Pancreas (tissue), 10 donors: ENCODE measurements at regions not wholly inside any gene's neighbourhood (a gene's known extent, or its start where the extent isn't known, plus 50 kb on each side); places are given as distances from the start of the nearest gene placed in this dataset.

Experiments
- ATAC-seq, 4 donors: fragments of 200-7000 bp; cut with Tn5 transposase; one replicate each; pipeline versions ENCODE4 v1.8.0 to v1.9.1; 2020; ENCODE audit warnings: mild to moderate bottlenecking in 4 of 4, moderate library complexity in 4 of 4
- DNase-seq, 6 donors: peaks; one replicate each; pipeline ENCODE4 v3.0.0-alpha.2; 2020
- FAIRE-seq: peaks from 2 replicates; lab custom pipeline; 2012; peaks lifted over from hg19 to GRCh38; lab: Jason Lieb, UNC
- H3K27ac ChIP-seq, 4 donors: fragments of 200-600 bp; sonication (generic); 1 replicate in 3 of 4; 2 replicates in 1 of 4; pipeline versions ENCODE4 v1.5.0 to v1.8.0; 2020
- H3K27me3 ChIP-seq, 4 donors: fragments of 200-600 bp; one replicate each; pipeline ENCODE4 v1.8.0; 2021
- H3K36me3 ChIP-seq, 3 donors: fragments of 200-600 bp; sonication (generic) in 1 of 3; one replicate each; pipeline versions ENCODE4 v1.5.0 to v1.8.0; 2020 to 2021
- H3K4me1 ChIP-seq, 3 donors: fragments of 200-600 bp; one replicate each; pipeline ENCODE4 v1.8.0; 2021
- H3K4me3 ChIP-seq, 4 donors: fragments of 200-600 bp; sonication (generic) in 2 of 4; one replicate each; pipeline versions ENCODE4 v1.5.0 to v1.8.0; 2020 to 2021
- H3K9me3 ChIP-seq, 4 donors: fragments of 200-600 bp; one replicate each; pipeline ENCODE4 v1.8.0; 2021
- CTCF ChIP-seq, 4 donors: fragments of 200-600 bp; sonication (generic) in 3 of 4; IDR thresholded peaks; one replicate each; pipeline versions ENCODE4 v1.5.0 to v1.8.0; 2021; ENCODE audit warnings: antibody characterized with exemption in 4 of 4
- WGBS, 2 donors: extraction: QIAGEN DNeasy Blood & Tissue Kit; methylation state at CpG; one replicate each; pipeline ENCODE4 v1.1.7; 2013; 5-methylcytosine and 5-hydroxymethylcytosine counted together
- intact Hi-C, 3 donors: fragments of 100-400 bp; cut with DNase I; formaldehyde crosslinking; loops; one replicate each; pipeline versions ENCODE4 v1.11.1 to v1.14.2; 2022
- donor health status: healthy with polysubstance abuse.
- donor health status: DM: no; HTN: no; CAD: no; lungs with moderate emphysema.
- donor health status: DM: no; HTN: no; CAD: no.
- donor health status: control.
- donor health status: control.
- donor health status: Bipolar disorder and iron deficiency.
- donor health status: DM: yes; HTN: yes; CAD: no.
- donor health status: DM: no; HTN: no; CAD: no.
- donor health status: DM: no; HTN: no; CAD: no.
- donor health status: DM: yes; HTN: yes; CAD: no.

GRCh38 chr19:28322491-28322890, 890.5 kb downstream of the UQCRFS1 start:
- FAIRE-seq (no peak), DNase-seq (no peak), ATAC-seq (no peak)
- no peaks in the 10 kb centered on the region for H3K9me3 ChIP-seq
- H3K4me3 ChIP-seq: no peak overlapping the region
- WGBS, 2 donors: 88 to 89% methylated on average over 4 of the region's 4 CpGs
- no peak overlapping the region for H3K27ac ChIP-seq
- TF ChIP-seq CTCF (IDR thresholded peaks at IDR 0.05): no peak
- no peaks in the 10 kb centered on the region for H3K36me3 ChIP-seq
- no peaks in the 10 kb centered on the region for H3K27me3 ChIP-seq
- H3K4me1 ChIP-seq: no peaks in the 10 kb centered on the region
- intact Hi-C loops: loop anchor here in 1 of 3 donors (5.0 kb wide), 1 partner anchor 345 kb away; no protein-coding TSS in a partner anchor

DNA sequence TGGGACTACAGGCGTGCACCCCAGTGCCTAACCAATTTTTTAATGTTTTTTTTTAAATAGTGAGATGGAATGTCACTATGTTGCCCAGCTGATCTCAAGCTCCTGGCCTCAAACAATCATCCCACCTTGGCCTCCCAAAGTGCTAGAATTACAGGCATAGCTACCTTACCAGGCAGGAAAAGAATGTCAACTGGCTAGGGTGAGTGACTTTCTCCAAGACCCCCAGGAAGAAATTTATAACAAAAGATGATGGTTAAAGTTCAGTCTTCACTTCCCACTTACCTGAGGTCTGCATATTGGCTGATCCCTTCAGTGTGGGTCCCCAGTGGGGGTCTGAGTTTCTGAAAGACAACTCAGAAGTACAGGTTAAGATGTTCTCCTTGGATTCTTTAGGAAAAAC, 893.0 kb downstream of the UQCRFS1 start:
- Histone ChIP-seq H3K4me1 (no peaks in the 10 kb centered on the region), H3K9me3 (no peaks in the 10 kb centered on the region), H3K4me3 (no peak overlapping the region), H3K27ac (no peak overlapping the region), H3K27me3 (no peaks in the 10 kb centered on the region), H3K36me3 (no peaks in the 10 kb centered on the region)
- no peak for TF ChIP-seq CTCF (IDR thresholded peaks at IDR 0.05)
- FAIRE-seq (no peak), DNase-seq (no peak), ATAC-seq (no peak)
- 87 to 100% methylated on average over 1 of the region's 1 CpG for WGBS, 2 donors
- intact Hi-C loops: loop anchor here in 1 of 3 donors (5.0 kb wide), 1 partner anchor 343 kb away; no protein-coding TSS in a partner anchor

DNA sequence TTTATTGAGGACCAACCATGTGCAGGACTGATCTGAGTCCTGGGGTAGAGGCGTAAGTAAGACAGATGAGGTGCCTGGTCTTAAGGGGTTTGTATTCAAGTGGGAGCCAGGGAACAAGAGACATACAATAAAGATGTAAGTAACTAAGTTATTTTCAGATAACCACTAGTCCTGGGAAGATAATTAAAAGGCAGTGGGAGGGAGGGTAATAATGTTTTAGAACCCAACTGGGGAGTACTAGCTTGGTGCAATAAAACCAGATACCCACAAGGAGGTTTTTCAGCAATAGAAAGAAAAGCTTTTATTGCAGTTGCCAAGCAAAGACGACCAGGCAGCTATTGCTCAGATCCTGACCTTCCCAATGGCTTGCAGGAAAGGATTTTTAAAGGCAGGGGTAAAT, 893.7 kb downstream of the UQCRFS1 start:
- intact Hi-C loops: no loop called here
- no peak for TF ChIP-seq CTCF (IDR thresholded peaks at IDR 0.05)
- no peaks in the 10 kb centered on the region for H3K27me3 ChIP-seq
- no peak overlapping the region for H3K27ac ChIP-seq
- no peaks in the 10 kb centered on the region for H3K4me1 ChIP-seq
- WGBS, 2 donors: 50% methylated on average over 2 of the region's 2 CpGs
- no peaks in the 10 kb centered on the region for H3K36me3 ChIP-seq
- H3K4me3 ChIP-seq: no peak overlapping the region
- ATAC-seq (no peak), FAIRE-seq (no peak), DNase-seq (no peak)
- H3K9me3 ChIP-seq: no peaks in the 10 kb centered on the region

- intact Hi-C loops: no loop called here
- no peak for DNase-seq
- Histone ChIP-seq H3K27ac (no peak overlapping the region), H3K36me3 (no peaks in the 10 kb centered on the region), H3K9me3 (no peaks in the 10 kb centered on the region), H3K27me3 (no peaks in the 10 kb centered on the region), H3K4me3 (no peak overlapping the region), H3K4me1 (no peaks in the 10 kb centered on the region)
- no peak for FAIRE-seq
- 73 to 82% methylated on average over 9 of the region's 9 CpGs for WGBS, 2 donors
- no peak for TF ChIP-seq CTCF (IDR thresholded peaks at IDR 0.05)
- ATAC-seq: no peak
Measured at GRCh38 chr19:28318469-28319179, 894.3 kb downstream of the UQCRFS1 start.

DNA sequence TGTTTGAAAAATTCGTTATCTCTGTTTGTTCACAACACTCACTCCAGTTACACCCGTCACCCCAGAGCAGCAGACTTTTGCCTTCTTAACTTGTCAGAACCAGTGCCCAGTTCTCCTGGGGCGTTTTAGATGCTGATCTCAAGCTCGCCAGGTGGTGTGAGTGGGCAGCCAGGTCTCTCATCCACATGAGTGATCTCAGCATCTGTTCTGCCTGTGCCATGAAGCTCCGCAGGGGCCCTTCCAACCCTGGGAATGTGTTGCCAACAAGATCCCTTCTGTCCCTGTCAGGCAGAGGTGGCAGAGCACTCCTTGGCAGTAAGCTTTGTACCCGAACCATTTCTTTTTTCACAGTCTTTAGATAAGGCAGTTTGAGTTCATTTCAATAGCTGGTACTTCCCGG, 896.5 kb downstream of the UQCRFS1 start:
- Histone ChIP-seq H3K27me3 (no peaks in the 10 kb centered on the region), H3K9me3 (no peaks in the 10 kb centered on the region), H3K4me3 (no peak overlapping the region), H3K36me3 (no peaks in the 10 kb centered on the region), H3K27ac (no peak overlapping the region), H3K4me1 (no peaks in the 10 kb centered on the region)
- WGBS, 2 donors: 42 to 52% methylated on average over 7 of the region's 7 CpGs
- TF ChIP-seq CTCF (IDR thresholded peaks at IDR 0.05): no peak
- FAIRE-seq (no peak), ATAC-seq (no peak), DNase-seq (no peak)
- intact Hi-C loops: no loop called here
